Uterus (tissue), 2 donors: ENCODE measurements at regions not wholly inside any gene's neighbourhood (a gene's known extent, or its start where the extent isn't known, plus 50 kb on each side); places are given as distances from the start of the nearest gene placed in this dataset.

Experiments used
- POLR2A ChIP-seq, 2 donors: fragments of 450-650 bp; IDR thresholded peaks; one replicate each; pipeline ENCODE4 v1.6.1; 2016; ENCODE audit warnings: antibody characterized with exemption in 2 of 2, mild to moderate bottlenecking in 1 of 2, moderate library complexity in 1 of 2
- TF ChIP-seq, protein P1 (sequence below), 4 experiments: fragments of 200-600 bp in 2 of 4; fragments of 450-650 bp in 2 of 4; sonication (generic) in 2 of 4; IDR thresholded peaks; one replicate each; pipeline ENCODE4 v1.5.1; 2016 to 2019; ENCODE audit warnings: antibody characterized with exemption in 4 of 4, mild to moderate bottlenecking in 2 of 4, moderate library complexity in 1 of 4

DNA sequence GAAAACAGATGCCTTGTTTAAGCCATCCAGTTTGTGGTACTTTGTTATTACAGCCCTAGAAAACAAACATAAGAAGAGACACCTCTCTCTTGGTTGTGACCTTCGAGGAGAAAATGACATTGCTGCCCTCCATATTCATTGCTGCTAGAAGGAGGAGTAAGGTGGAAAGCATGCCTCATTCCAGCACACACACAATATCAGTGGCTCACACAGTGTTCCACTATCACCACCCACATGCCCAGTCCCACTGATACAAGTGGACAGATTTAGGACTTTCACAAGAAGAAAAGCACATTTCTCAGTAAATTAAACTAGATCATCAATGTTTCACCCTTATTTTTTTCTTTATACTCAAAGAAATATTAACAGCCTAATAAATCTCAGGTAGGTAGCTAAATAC, 143.6 kb downstream of the PHLDA1 start:
- TF ChIP-seq, protein P1, sequence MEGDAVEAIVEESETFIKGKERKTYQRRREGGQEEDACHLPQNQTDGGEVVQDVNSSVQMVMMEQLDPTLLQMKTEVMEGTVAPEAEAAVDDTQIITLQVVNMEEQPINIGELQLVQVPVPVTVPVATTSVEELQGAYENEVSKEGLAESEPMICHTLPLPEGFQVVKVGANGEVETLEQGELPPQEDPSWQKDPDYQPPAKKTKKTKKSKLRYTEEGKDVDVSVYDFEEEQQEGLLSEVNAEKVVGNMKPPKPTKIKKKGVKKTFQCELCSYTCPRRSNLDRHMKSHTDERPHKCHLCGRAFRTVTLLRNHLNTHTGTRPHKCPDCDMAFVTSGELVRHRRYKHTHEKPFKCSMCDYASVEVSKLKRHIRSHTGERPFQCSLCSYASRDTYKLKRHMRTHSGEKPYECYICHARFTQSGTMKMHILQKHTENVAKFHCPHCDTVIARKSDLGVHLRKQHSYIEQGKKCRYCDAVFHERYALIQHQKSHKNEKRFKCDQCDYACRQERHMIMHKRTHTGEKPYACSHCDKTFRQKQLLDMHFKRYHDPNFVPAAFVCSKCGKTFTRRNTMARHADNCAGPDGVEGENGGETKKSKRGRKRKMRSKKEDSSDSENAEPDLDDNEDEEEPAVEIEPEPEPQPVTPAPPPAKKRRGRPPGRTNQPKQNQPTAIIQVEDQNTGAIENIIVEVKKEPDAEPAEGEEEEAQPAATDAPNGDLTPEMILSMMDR (IDR thresholded peaks at IDR 0.05) = no peak
- no peak for TF ChIP-seq POLR2A (IDR thresholded peaks at IDR 0.05)
